ENCODE measurements at regions not wholly inside any gene's neighbourhood (a gene's known extent, or its start where the extent isn't known, plus 50 kb on each side); places are given as distances from the start of the nearest gene placed in this dataset.

GRCh38 chr4:174141876-174142275 is 141.6 kb downstream of the FBXO8 start:
- Histone ChIP-seq H4K20me1 (ENCODE audit: control insufficient read depth, insufficient read depth, low read depth, low read length) (no peaks in the 10 kb centered on the region), H3K27me3 (ENCODE audit: control insufficient read depth, low read length) (no peaks in the 10 kb centered on the region), H3K79me2 (ENCODE audit: control insufficient read depth, low read length) (no peaks in the 10 kb centered on the region), H3K27ac (ENCODE audit: low read depth, low read length) (no peak overlapping the region), H3K36me3 (ENCODE audit: control insufficient read depth, low read length) (no peaks in the 10 kb centered on the region), H3K4me3 (ENCODE audit: low read length) (no peak overlapping the region), H3K4me1 (ENCODE audit: control insufficient read depth, low read length) (no peaks in the 10 kb centered on the region), H3K4me2 (ENCODE audit: low read length) (no peak overlapping the region), H3K9me2 (replicated peaks; ENCODE audit: control insufficient read depth, low read length) (no peaks in the 10 kb centered on the region), H3K9me3 (ENCODE audit: control insufficient read depth, insufficient read depth, low read length) (no peaks in the 10 kb centered on the region), H3F3A (ENCODE audit: control insufficient read depth, insufficient read depth) (no peaks in the 10 kb centered on the region)
- no peak for TF ChIP-seq EZH2phosphoT487 (IDR thresholded peaks at IDR 0.05; ENCODE audit: borderline replicate concordance, low read length)
- TF ChIP-seq, protein P1, sequence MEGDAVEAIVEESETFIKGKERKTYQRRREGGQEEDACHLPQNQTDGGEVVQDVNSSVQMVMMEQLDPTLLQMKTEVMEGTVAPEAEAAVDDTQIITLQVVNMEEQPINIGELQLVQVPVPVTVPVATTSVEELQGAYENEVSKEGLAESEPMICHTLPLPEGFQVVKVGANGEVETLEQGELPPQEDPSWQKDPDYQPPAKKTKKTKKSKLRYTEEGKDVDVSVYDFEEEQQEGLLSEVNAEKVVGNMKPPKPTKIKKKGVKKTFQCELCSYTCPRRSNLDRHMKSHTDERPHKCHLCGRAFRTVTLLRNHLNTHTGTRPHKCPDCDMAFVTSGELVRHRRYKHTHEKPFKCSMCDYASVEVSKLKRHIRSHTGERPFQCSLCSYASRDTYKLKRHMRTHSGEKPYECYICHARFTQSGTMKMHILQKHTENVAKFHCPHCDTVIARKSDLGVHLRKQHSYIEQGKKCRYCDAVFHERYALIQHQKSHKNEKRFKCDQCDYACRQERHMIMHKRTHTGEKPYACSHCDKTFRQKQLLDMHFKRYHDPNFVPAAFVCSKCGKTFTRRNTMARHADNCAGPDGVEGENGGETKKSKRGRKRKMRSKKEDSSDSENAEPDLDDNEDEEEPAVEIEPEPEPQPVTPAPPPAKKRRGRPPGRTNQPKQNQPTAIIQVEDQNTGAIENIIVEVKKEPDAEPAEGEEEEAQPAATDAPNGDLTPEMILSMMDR (IDR thresholded peaks at IDR 0.05; ENCODE audit: low read depth, low read length, poor library complexity, severe bottlenecking), result no peak

DNA sequence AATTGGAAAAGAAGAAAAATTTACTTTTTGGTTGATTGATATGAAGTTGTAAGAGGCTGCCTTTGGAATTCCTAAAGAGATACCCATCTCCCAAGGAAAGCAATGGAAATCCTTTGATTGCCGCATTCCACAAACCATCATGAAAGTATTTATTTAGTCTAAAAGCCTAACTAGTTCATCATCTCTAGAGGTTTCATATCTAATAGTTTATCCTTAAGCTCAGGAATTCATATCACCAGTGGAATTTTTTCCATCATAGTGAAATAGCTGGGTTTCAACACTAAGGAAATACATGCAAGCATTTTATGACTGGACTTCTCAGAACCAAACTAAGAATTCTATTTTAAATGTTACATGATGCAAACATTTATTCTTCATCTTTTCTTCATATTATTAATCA is 144.9 kb downstream of the FBXO8 start:
- Histone ChIP-seq H3K4me2 (ENCODE audit: low read length) (no peak overlapping the region), H3F3A (ENCODE audit: control insufficient read depth, insufficient read depth) (no peaks in the 10 kb centered on the region), H3K4me1 (ENCODE audit: control insufficient read depth, low read length) (no peaks in the 10 kb centered on the region), H3K27ac (ENCODE audit: low read depth, low read length) (no peak overlapping the region), H3K9me3 (ENCODE audit: control insufficient read depth, insufficient read depth, low read length) (no peaks in the 10 kb centered on the region), H3K4me3 (ENCODE audit: low read length) (no peak overlapping the region), H3K79me2 (ENCODE audit: control insufficient read depth, low read length) (no peaks in the 10 kb centered on the region), H4K20me1 (ENCODE audit: control insufficient read depth, insufficient read depth, low read depth, low read length) (no peaks in the 10 kb centered on the region), H3K9me2 (replicated peaks; ENCODE audit: control insufficient read depth, low read length) (no peaks in the 10 kb centered on the region), H3K36me3 (ENCODE audit: control insufficient read depth, low read length) (no peaks in the 10 kb centered on the region), H3K27me3 (ENCODE audit: control insufficient read depth, low read length) (no peaks in the 10 kb centered on the region)
- no peak for TF ChIP-seq EZH2phosphoT487 (IDR thresholded peaks at IDR 0.05; ENCODE audit: borderline replicate concordance, low read length)
- TF ChIP-seq, protein P1 (IDR thresholded peaks at IDR 0.05; ENCODE audit: low read depth, low read length, poor library complexity, severe bottlenecking), result no peak

- no peaks in the 10 kb centered on the region for H4K20me1 ChIP-seq (ENCODE audit: control insufficient read depth, insufficient read depth, low read depth, low read length)
- no peaks in the 10 kb centered on the region for H3K36me3 ChIP-seq (ENCODE audit: control insufficient read depth, low read length)
- H3K9me3 ChIP-seq (ENCODE audit: control insufficient read depth, insufficient read depth, low read length), result no peaks in the 10 kb centered on the region
- no peak overlapping the region for H3K4me3 ChIP-seq (ENCODE audit: low read length)
- H3K79me2 ChIP-seq (ENCODE audit: control insufficient read depth, low read length), result no peaks in the 10 kb centered on the region
- no peak overlapping the region for H3K4me2 ChIP-seq (ENCODE audit: low read length)
- H3K4me1 ChIP-seq (ENCODE audit: control insufficient read depth, low read length), result no peaks in the 10 kb centered on the region
- no peaks in the 10 kb centered on the region for H3K9me2 ChIP-seq (replicated peaks; ENCODE audit: control insufficient read depth, low read length)
- no peaks in the 10 kb centered on the region for H3K27me3 ChIP-seq (ENCODE audit: control insufficient read depth, low read length)
- H3K27ac ChIP-seq (ENCODE audit: low read depth, low read length), result no peak overlapping the region
- TF ChIP-seq, protein P1 (IDR thresholded peaks at IDR 0.05; ENCODE audit: low read depth, low read length, poor library complexity, severe bottlenecking), result no peak
- TF ChIP-seq EZH2phosphoT487 (IDR thresholded peaks at IDR 0.05; ENCODE audit: borderline replicate concordance, low read length), result no peak
- no peaks in the 10 kb centered on the region for H3F3A ChIP-seq (ENCODE audit: control insufficient read depth, insufficient read depth)
Measured at GRCh38 chr4:174137698-174138097, 145.8 kb downstream of the FBXO8 start.
